ENCODE measurements at regions not wholly inside any gene's neighbourhood (a gene's known extent, or its start where the extent isn't known, plus 50 kb on each side); places are given as distances from the start of the nearest gene placed in this dataset.
"Not testable (repeated sequence)": the region's sequence is repeated elsewhere in the genome, so short reads cannot be mapped to it uniquely, and the experiment has no call there.

GRCh38 chr4:171288816-171289432 lies 524.3 kb upstream of the GALNTL6 start:
- no peaks in the 10 kb centered on the region for H3K9me3 ChIP-seq (ENCODE audit: control insufficient read depth, low read depth, low read length)
- no peaks in the 10 kb centered on the region for H3K4me1 ChIP-seq (ENCODE audit: control insufficient read depth, insufficient read depth, low read length)
- no peaks in the 10 kb centered on the region for H3K36me3 ChIP-seq (ENCODE audit: control insufficient read depth, insufficient read depth, low read length)
- no peak for DNase-seq
- no peak overlapping the region for H3K27ac ChIP-seq (ENCODE audit: low read length)
- H3K27me3 ChIP-seq (ENCODE audit: control insufficient read depth, insufficient read depth, low read length) = no peaks in the 10 kb centered on the region
- WGBS (ENCODE audit: insufficient coverage, low lambda C conversion rate) = 100% methylated on average over 1 of the region's 3 CpGs
- no peak overlapping the region for H3K4me3 ChIP-seq (ENCODE audit: low read length)

GRCh38 chr4:171281359-171281758 lies 531.8 kb upstream of the GALNTL6 start:
- Histone ChIP-seq H3K4me1 (ENCODE audit: control insufficient read depth, insufficient read depth, low read length) (no peaks in the 10 kb centered on the region), H3K27me3 (ENCODE audit: control insufficient read depth, insufficient read depth, low read length) (no peaks in the 10 kb centered on the region), H3K9me3 (ENCODE audit: control insufficient read depth, low read depth, low read length) (no peaks in the 10 kb centered on the region), H3K27ac (ENCODE audit: low read length) (no peak overlapping the region), H3K36me3 (ENCODE audit: control insufficient read depth, insufficient read depth, low read length) (no peaks in the 10 kb centered on the region), H3K4me3 (ENCODE audit: low read length) (no peak overlapping the region)
- 100% methylated on average over 1 of the region's 4 CpGs for WGBS (ENCODE audit: insufficient coverage, low lambda C conversion rate)
- no peak for DNase-seq

GRCh38 chr4:171279131-171279530 lies 534.1 kb upstream of the GALNTL6 start:
- Histone ChIP-seq H3K36me3 (ENCODE audit: control insufficient read depth, insufficient read depth, low read length) (no peaks in the 10 kb centered on the region), H3K4me1 (ENCODE audit: control insufficient read depth, insufficient read depth, low read length) (no peaks in the 10 kb centered on the region), H3K9me3 (ENCODE audit: control insufficient read depth, low read depth, low read length) (no peaks in the 10 kb centered on the region), H3K27ac (ENCODE audit: low read length) (no peak overlapping the region), H3K27me3 (ENCODE audit: control insufficient read depth, insufficient read depth, low read length) (no peaks in the 10 kb centered on the region), H3K4me3 (ENCODE audit: low read length) (no peak overlapping the region)
- WGBS (ENCODE audit: insufficient coverage, low lambda C conversion rate) = no CpG with 5 or more reads among the region's 2 CpGs
- no peak for DNase-seq

GRCh38 chr4:171266671-171267070 lies 546.5 kb upstream of the GALNTL6 start:
- no peak overlapping the region for H3K27ac ChIP-seq (ENCODE audit: low read length)
- H3K27me3 ChIP-seq (ENCODE audit: control insufficient read depth, insufficient read depth, low read length) = no peaks in the 10 kb centered on the region
- no CpG with 5 or more reads among the region's 6 CpGs for WGBS (ENCODE audit: insufficient coverage, low lambda C conversion rate)
- DNase-seq = no peak
- H3K4me3 ChIP-seq (ENCODE audit: low read length) = no peak overlapping the region
- H3K4me1 ChIP-seq (ENCODE audit: control insufficient read depth, insufficient read depth, low read length) = no peaks in the 10 kb centered on the region
- no peaks in the 10 kb centered on the region for H3K36me3 ChIP-seq (ENCODE audit: control insufficient read depth, insufficient read depth, low read length)
- no peaks in the 10 kb centered on the region for H3K9me3 ChIP-seq (ENCODE audit: control insufficient read depth, low read depth, low read length)

GRCh38 chr4:171265190-171265818 lies 547.9 kb upstream of the GALNTL6 start:
- no peak overlapping the region for H3K4me3 ChIP-seq (ENCODE audit: low read length)
- no peak for DNase-seq
- no peaks in the 10 kb centered on the region for H3K36me3 ChIP-seq (ENCODE audit: control insufficient read depth, insufficient read depth, low read length)
- no peaks in the 10 kb centered on the region for H3K27me3 ChIP-seq (ENCODE audit: control insufficient read depth, insufficient read depth, low read length)
- no peaks in the 10 kb centered on the region for H3K4me1 ChIP-seq (ENCODE audit: control insufficient read depth, insufficient read depth, low read length)
- WGBS (ENCODE audit: insufficient coverage, low lambda C conversion rate) = 100% methylated on average over 1 of the region's 1 CpG
- H3K9me3 ChIP-seq (ENCODE audit: control insufficient read depth, low read depth, low read length) = no peaks in the 10 kb centered on the region
- H3K27ac ChIP-seq (ENCODE audit: low read length) = no peak overlapping the region

- H3K4me1 ChIP-seq (ENCODE audit: control insufficient read depth, insufficient read depth, low read length) = no peaks in the 10 kb centered on the region
- no peak for DNase-seq
- no peak overlapping the region for H3K27ac ChIP-seq (ENCODE audit: low read length)
- no peaks in the 10 kb centered on the region for H3K36me3 ChIP-seq (ENCODE audit: control insufficient read depth, insufficient read depth, low read length)
- no peak overlapping the region for H3K4me3 ChIP-seq (ENCODE audit: low read length)
- no peaks in the 10 kb centered on the region for H3K9me3 ChIP-seq (ENCODE audit: control insufficient read depth, low read depth, low read length)
- WGBS (ENCODE audit: insufficient coverage, low lambda C conversion rate) = no CpG with 5 or more reads among the region's 3 CpGs
- H3K27me3 ChIP-seq (ENCODE audit: control insufficient read depth, insufficient read depth, low read length) = no peaks in the 10 kb centered on the region
Measured at GRCh38 chr4:171256223-171256622, 557.0 kb upstream of the GALNTL6 start.

- Histone ChIP-seq H3K27me3 (ENCODE audit: control insufficient read depth, insufficient read depth, low read length) (no peaks in the 10 kb centered on the region), H3K36me3 (ENCODE audit: control insufficient read depth, insufficient read depth, low read length) (no peaks in the 10 kb centered on the region), H3K4me1 (ENCODE audit: control insufficient read depth, insufficient read depth, low read length) (no peaks in the 10 kb centered on the region), H3K27ac (ENCODE audit: low read length) (no peak overlapping the region), H3K4me3 (ENCODE audit: low read length) (no peak overlapping the region), H3K9me3 (ENCODE audit: control insufficient read depth, low read depth, low read length) (no peaks in the 10 kb centered on the region)
- no peak for DNase-seq
Measured at GRCh38 chr4:171246948-171247347, 566.3 kb upstream of the GALNTL6 start.

- 71% methylated on average over 1 of the region's 2 CpGs for WGBS (ENCODE audit: insufficient coverage, low lambda C conversion rate)
- H3K36me3 ChIP-seq (ENCODE audit: control insufficient read depth, insufficient read depth, low read length) = no peaks in the 10 kb centered on the region
- DNase-seq = no peak
- H3K27ac ChIP-seq (ENCODE audit: low read length) = no peak overlapping the region
- no peaks in the 10 kb centered on the region for H3K9me3 ChIP-seq (ENCODE audit: control insufficient read depth, low read depth, low read length)
- no peaks in the 10 kb centered on the region for H3K4me1 ChIP-seq (ENCODE audit: control insufficient read depth, insufficient read depth, low read length)
- no peaks in the 10 kb centered on the region for H3K27me3 ChIP-seq (ENCODE audit: control insufficient read depth, insufficient read depth, low read length)
- H3K4me3 ChIP-seq (ENCODE audit: low read length) = no peak overlapping the region
Measured at GRCh38 chr4:171242831-171243230, 570.4 kb upstream of the GALNTL6 start.

- H3K36me3 ChIP-seq (ENCODE audit: control insufficient read depth, insufficient read depth, low read length) = no peaks in the 10 kb centered on the region
- no peak overlapping the region for H3K4me3 ChIP-seq (ENCODE audit: low read length)
- DNase-seq = no peak
- H3K27ac ChIP-seq (ENCODE audit: low read length) = no peak overlapping the region
- H3K4me1 ChIP-seq (ENCODE audit: control insufficient read depth, insufficient read depth, low read length) = no peaks in the 10 kb centered on the region
- H3K9me3 ChIP-seq (ENCODE audit: control insufficient read depth, low read depth, low read length) = no peaks in the 10 kb centered on the region
- WGBS (ENCODE audit: insufficient coverage, low lambda C conversion rate) = no CpG with 5 or more reads among the region's 1 CpG
- H3K27me3 ChIP-seq (ENCODE audit: control insufficient read depth, insufficient read depth, low read length) = no peaks in the 10 kb centered on the region
Measured at GRCh38 chr4:171239196-171239595, 574.0 kb upstream of the GALNTL6 start.

GRCh38 chr4:171235521-171235920 lies 577.7 kb upstream of the GALNTL6 start:
- Histone ChIP-seq H3K9me3 (ENCODE audit: control insufficient read depth, low read depth, low read length) (no peaks in the 10 kb centered on the region), H3K27ac (ENCODE audit: low read length) (no peak overlapping the region), H3K4me1 (ENCODE audit: control insufficient read depth, insufficient read depth, low read length) (no peaks in the 10 kb centered on the region), H3K36me3 (ENCODE audit: control insufficient read depth, insufficient read depth, low read length) (no peaks in the 10 kb centered on the region), H3K4me3 (ENCODE audit: low read length) (no peak overlapping the region), H3K27me3 (ENCODE audit: control insufficient read depth, insufficient read depth, low read length) (no peaks in the 10 kb centered on the region)
- 100% methylated on average over 1 of the region's 3 CpGs for WGBS (ENCODE audit: insufficient coverage, low lambda C conversion rate)
- no peak for DNase-seq

- H3K4me1 ChIP-seq (ENCODE audit: control insufficient read depth, insufficient read depth, low read length); H3K36me3 ChIP-seq (ENCODE audit: control insufficient read depth, insufficient read depth, low read length); H3K4me3 ChIP-seq (ENCODE audit: low read length); DNase-seq; H3K27me3 ChIP-seq (ENCODE audit: control insufficient read depth, insufficient read depth, low read length); H3K27ac ChIP-seq (ENCODE audit: low read length); H3K9me3 ChIP-seq (ENCODE audit: control insufficient read depth, low read depth, low read length): not testable (repeated sequence)
- no CpG with 5 or more reads among the region's 1 CpG for WGBS (ENCODE audit: insufficient coverage, low lambda C conversion rate)
Measured at GRCh38 chr4:171229354-171229753, 583.9 kb upstream of the GALNTL6 start.
